K562 (cell line): ENCODE measurements at regions not wholly inside any gene's neighbourhood (a gene's known extent, or its start where the extent isn't known, plus 50 kb on each side); places are given as distances from the start of the nearest gene placed in this dataset.
A peak's percentile ranks its signal among the peaks of the same experiment; 100 is the strongest.

Experiments
- TF ChIP-seq, protein P1 (sequence below), 3 experiments: IDR thresholded peaks in 2 of 3; conservative IDR thresholded peaks in 1 of 3; 2 replicates each; pipeline ENCODE4 v1.5.1; 2011 to 2012; ENCODE audit warnings: low read length in 3 of 3, mild to moderate bottlenecking in 3 of 3, control low read depth in 2 of 3, improper control_type of control experiment in 1 of 3, inconsistent platforms in 1 of 3, low read depth in 1 of 3, mixed read lengths in 1 of 3, moderate library complexity in 1 of 3; ENCODE audit not compliant: insufficient read depth in 2 of 3
- TF ChIP-seq, protein P2 (sequence below): sonication (generic); formaldehyde crosslinking; IDR thresholded peaks from 2 replicates; pipeline ENCODE4 v1.5.0; 2020; ENCODE audit warnings: missing genetic modification reagents

DNA sequence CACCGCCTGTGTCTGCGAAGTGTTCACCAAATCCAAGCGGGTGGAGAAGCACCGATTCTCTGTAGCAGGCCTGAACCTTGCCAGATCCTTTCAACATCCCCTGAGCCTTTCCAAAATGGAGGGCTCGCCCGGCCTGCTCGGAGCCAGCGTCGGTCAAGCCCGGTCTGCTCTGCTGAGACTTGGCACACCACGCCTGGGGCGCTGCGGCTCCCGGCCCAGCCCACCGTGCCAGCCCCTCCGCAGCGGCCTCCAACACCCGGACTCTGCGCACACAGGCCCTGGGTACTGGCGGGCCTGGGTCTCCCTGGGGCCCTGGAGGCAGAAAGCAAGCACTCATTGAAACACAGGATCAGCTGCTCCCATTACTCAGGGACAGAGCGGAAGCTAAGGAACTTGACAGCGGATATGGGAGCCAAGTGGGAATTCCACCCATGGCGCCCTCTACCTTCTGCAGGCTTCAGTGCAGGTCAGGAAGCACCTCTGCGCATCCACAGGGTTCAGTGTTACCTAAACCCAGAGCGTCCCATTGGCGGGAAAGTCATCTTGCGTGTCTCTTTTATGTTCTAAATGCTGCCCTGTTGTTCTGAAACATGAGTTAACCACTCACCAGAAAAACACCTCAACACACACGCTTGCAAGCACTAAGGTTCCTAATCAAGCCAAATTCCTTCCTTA lies 159.9 kb downstream of the ZBTB18 start:
- TF ChIP-seq, protein P1, sequence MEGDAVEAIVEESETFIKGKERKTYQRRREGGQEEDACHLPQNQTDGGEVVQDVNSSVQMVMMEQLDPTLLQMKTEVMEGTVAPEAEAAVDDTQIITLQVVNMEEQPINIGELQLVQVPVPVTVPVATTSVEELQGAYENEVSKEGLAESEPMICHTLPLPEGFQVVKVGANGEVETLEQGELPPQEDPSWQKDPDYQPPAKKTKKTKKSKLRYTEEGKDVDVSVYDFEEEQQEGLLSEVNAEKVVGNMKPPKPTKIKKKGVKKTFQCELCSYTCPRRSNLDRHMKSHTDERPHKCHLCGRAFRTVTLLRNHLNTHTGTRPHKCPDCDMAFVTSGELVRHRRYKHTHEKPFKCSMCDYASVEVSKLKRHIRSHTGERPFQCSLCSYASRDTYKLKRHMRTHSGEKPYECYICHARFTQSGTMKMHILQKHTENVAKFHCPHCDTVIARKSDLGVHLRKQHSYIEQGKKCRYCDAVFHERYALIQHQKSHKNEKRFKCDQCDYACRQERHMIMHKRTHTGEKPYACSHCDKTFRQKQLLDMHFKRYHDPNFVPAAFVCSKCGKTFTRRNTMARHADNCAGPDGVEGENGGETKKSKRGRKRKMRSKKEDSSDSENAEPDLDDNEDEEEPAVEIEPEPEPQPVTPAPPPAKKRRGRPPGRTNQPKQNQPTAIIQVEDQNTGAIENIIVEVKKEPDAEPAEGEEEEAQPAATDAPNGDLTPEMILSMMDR (IDR thresholded peaks at IDR 0.05 in 2 of 3, conservative IDR thresholded peaks at IDR 0.05 in 1 of 3; ENCODE audit: insufficient read depth in 2 of 3, low read depth in 1 of 3, low read length in 3 of 3): peak; percentile 67 to 85 (median 69)
- TF ChIP-seq, protein P2, sequence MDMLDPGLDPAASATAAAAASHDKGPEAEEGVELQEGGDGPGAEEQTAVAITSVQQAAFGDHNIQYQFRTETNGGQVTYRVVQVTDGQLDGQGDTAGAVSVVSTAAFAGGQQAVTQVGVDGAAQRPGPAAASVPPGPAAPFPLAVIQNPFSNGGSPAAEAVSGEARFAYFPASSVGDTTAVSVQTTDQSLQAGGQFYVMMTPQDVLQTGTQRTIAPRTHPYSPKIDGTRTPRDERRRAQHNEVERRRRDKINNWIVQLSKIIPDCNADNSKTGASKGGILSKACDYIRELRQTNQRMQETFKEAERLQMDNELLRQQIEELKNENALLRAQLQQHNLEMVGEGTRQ (CRISPR knock-in tag): no peak
